Suprapubic skin (tissue), 4 donors: ENCODE measurements at regions not wholly inside any gene's neighbourhood (a gene's known extent, or its start where the extent isn't known, plus 50 kb on each side); places are given as distances from the start of the nearest gene placed in this dataset.

ENCODE experiments used
- DNase-seq, 2 donors: peaks; one replicate each; pipeline ENCODE4 v3.0.0-alpha.2; 2019; ENCODE audit warnings: low spot score in 2 of 2
- H3K27ac ChIP-seq: fragments of 200-600 bp; sonication (generic); one replicate; pipeline ENCODE4 v1.5.1; 2019
- H3K27me3 ChIP-seq: fragments of 200-600 bp; sonication (generic); one replicate; pipeline ENCODE4 v1.5.1; 2019
- H3K36me3 ChIP-seq: fragments of 200-600 bp; sonication (generic); one replicate; pipeline ENCODE4 v1.5.1; 2019
- H3K4me1 ChIP-seq: fragments of 200-600 bp; sonication (generic); one replicate; pipeline ENCODE4 v1.5.1; 2019
- H3K4me3 ChIP-seq: fragments of 200-600 bp; sonication (generic); one replicate; pipeline ENCODE4 v1.5.1; 2019; ENCODE audit warnings: mild to moderate bottlenecking
- H3K9me3 ChIP-seq: fragments of 200-600 bp; sonication (generic); one replicate; pipeline ENCODE4 v1.5.1; 2019
- EP300 ChIP-seq: sonication (generic); formaldehyde crosslinking; IDR thresholded peaks from one replicate; pipeline ENCODE4 v1.6.1; 2017; ENCODE audit warnings: antibody characterized with exemption
- POLR2A ChIP-seq, 2 donors: fragments of 450-650 bp; IDR thresholded peaks; one replicate each; pipeline ENCODE4 v1.6.1; 2017; ENCODE audit warnings: antibody characterized with exemption in 2 of 2, mild to moderate bottlenecking in 2 of 2, moderate library complexity in 2 of 2
- POLR2AphosphoS5 ChIP-seq, 3 donors: sonication (generic); formaldehyde crosslinking; IDR thresholded peaks; one replicate each; pipeline ENCODE4 v1.6.1; 2017; ENCODE audit warnings: antibody characterized with exemption in 3 of 3
- WGBS: methylation state at CpG from one replicate; pipeline ENCODE4 v1.1.5; 2018; 5-methylcytosine and 5-hydroxymethylcytosine counted together
- TF ChIP-seq, protein P1 (sequence below), 2 donors: fragments of 200-600 bp in 1 of 2; fragments of 450-650 bp in 1 of 2; sonication (generic) in 1 of 2; IDR thresholded peaks; one replicate each; pipeline ENCODE4 v1.5.1; 2016 to 2019; ENCODE audit warnings: antibody characterized with exemption in 2 of 2, mild to moderate bottlenecking in 1 of 2, moderate library complexity in 1 of 2

DNA sequence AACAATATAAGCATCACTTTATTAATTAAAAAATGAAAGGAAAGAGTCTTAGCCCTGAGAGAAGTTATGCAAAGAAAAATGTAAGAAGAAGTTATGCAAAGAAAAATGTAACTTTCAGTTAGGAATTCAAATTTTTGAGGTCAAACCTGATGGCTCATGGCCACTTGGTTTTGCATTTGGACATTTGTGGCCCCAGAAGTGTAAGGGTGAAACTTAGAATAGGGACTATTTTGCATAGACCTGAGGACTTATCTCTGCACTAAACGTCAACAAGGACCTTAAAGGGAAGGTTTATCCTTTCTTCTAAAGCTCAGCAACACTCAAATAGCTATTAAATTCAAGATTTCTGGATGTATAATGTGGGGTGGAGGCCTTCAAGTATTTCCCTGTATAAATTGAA lies 724.5 kb upstream of the POT1 start:
- Histone ChIP-seq H3K4me3 (no peak overlapping the region), H3K27me3 (no peaks in the 10 kb centered on the region), H3K36me3 (no peaks in the 10 kb centered on the region), H3K4me1 (no peaks in the 10 kb centered on the region), H3K27ac (no peak overlapping the region), H3K9me3 (peaks cover 2% of the 10 kb centered on the region)
- TF ChIP-seq POLR2A (IDR thresholded peaks at IDR 0.05) (no peak), EP300 (no peak), POLR2AphosphoS5 (IDR thresholded peaks at IDR 0.05) (no peak)
- TF ChIP-seq, protein P1, sequence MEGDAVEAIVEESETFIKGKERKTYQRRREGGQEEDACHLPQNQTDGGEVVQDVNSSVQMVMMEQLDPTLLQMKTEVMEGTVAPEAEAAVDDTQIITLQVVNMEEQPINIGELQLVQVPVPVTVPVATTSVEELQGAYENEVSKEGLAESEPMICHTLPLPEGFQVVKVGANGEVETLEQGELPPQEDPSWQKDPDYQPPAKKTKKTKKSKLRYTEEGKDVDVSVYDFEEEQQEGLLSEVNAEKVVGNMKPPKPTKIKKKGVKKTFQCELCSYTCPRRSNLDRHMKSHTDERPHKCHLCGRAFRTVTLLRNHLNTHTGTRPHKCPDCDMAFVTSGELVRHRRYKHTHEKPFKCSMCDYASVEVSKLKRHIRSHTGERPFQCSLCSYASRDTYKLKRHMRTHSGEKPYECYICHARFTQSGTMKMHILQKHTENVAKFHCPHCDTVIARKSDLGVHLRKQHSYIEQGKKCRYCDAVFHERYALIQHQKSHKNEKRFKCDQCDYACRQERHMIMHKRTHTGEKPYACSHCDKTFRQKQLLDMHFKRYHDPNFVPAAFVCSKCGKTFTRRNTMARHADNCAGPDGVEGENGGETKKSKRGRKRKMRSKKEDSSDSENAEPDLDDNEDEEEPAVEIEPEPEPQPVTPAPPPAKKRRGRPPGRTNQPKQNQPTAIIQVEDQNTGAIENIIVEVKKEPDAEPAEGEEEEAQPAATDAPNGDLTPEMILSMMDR (IDR thresholded peaks at IDR 0.05), result no peak
- DNase-seq, result no peak
- 83% methylated on average over 1 of the region's 1 CpG for WGBS

DNA sequence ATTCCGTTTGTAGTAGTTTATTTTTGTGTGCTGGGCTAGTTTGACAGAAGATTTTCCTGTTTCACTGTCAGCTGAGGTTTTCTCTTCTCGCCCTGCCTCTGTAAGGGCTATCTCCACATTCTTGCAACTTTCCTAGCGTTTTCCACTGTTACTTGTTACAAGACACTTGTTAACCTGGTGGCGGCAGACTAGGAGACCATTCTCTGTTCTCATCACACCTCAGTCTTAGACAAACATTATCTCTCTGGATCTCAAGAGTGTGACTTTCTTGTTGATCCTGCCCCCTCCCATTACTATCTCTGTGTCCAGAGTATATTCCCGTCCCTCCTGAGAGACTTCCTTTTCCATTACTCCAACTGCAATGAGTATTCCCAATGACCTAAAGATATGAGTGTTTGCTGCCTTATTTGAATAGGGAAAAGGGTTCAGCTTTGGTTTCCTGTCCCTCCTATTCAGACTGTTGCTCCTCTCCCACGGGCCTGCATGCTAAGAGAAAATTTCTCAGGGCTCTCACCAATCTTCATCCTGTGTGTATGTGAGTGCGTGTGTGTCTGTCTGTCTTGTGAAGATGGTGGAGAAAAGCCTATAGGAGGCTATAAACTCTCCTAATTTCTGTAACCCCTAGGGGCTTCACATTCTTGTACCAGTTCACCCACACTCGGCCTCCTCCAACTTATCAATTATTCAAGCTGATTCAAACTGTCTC lies 722.4 kb upstream of the POT1 start:
- Histone ChIP-seq H3K9me3 (peaks cover 4% of the 10 kb centered on the region), H3K4me1 (no peaks in the 10 kb centered on the region), H3K27ac (no peak overlapping the region), H3K27me3 (no peaks in the 10 kb centered on the region), H3K4me3 (no peak overlapping the region), H3K36me3 (no peaks in the 10 kb centered on the region)
- no peak for DNase-seq
- WGBS, result 73% methylated on average over 8 of the region's 8 CpGs
- TF ChIP-seq POLR2AphosphoS5 (IDR thresholded peaks at IDR 0.05) (no peak), POLR2A (IDR thresholded peaks at IDR 0.05) (no peak), EP300 (no peak)
- TF ChIP-seq, protein P1 (IDR thresholded peaks at IDR 0.05), result no peak

DNA sequence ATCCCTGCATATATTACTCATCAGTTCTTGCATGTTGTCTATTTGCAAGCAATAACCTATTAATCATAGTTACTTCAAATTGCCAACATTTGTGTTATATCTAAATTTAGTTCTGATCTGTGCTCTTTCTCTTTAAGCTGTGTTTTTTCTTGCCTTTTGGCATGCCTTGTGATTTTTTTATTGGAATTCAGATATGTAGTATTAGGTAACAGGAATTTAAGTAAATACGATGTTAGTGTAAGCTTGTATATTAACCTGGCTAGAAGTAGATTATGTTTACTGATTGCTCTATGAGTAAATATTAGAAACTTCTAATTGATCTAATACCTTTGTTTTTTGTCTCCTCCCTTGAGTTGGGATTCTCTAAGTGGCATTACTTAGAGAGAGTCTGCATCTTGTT lies 718.9 kb upstream of the POT1 start:
- H3K36me3 ChIP-seq, result no peaks in the 10 kb centered on the region
- H3K4me1 ChIP-seq, result no peaks in the 10 kb centered on the region
- H3K27ac ChIP-seq, result no peak overlapping the region
- 64% methylated on average over 1 of the region's 1 CpG for WGBS
- peaks cover 4% of the 10 kb centered on the region for H3K9me3 ChIP-seq
- no peaks in the 10 kb centered on the region for H3K27me3 ChIP-seq
- DNase-seq, result no peak
- no peak overlapping the region for H3K4me3 ChIP-seq
- TF ChIP-seq POLR2A (IDR thresholded peaks at IDR 0.05) (no peak), EP300 (no peak)

DNA sequence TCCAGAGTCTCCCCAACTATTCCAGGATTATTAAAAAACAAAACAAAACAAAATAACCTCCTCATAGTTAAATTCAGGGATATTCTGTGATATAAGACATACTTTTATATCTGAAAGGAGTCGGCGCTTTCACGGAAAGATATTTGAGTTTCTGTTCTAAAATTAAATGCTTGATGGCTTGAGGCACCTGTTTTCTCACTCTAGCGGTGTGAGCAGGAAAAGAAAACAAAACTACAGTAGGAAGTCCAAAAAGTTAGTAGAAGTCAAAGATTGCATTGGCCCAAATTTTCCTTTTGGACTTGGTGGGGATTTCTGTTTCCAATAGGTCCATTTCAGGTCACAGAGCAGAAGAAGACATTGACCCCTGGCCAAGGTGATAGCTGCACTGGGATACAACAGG lies 716.1 kb upstream of the POT1 start:
- DNase-seq, result no peak
- H3K27me3 ChIP-seq, result no peaks in the 10 kb centered on the region
- peaks cover 4% of the 10 kb centered on the region for H3K9me3 ChIP-seq
- H3K36me3 ChIP-seq, result no peaks in the 10 kb centered on the region
- H3K4me1 ChIP-seq, result no peaks in the 10 kb centered on the region
- WGBS, result 79% methylated on average over 4 of the region's 4 CpGs
- no peak for TF ChIP-seq POLR2A (IDR thresholded peaks at IDR 0.05)
- TF ChIP-seq POLR2AphosphoS5 (IDR thresholded peaks at IDR 0.05), result no peak
- no peak for TF ChIP-seq EP300
- TF ChIP-seq, protein P1 (IDR thresholded peaks at IDR 0.05), result no peak
- H3K4me3 ChIP-seq, result no peak overlapping the region
- no peak overlapping the region for H3K27ac ChIP-seq

DNA sequence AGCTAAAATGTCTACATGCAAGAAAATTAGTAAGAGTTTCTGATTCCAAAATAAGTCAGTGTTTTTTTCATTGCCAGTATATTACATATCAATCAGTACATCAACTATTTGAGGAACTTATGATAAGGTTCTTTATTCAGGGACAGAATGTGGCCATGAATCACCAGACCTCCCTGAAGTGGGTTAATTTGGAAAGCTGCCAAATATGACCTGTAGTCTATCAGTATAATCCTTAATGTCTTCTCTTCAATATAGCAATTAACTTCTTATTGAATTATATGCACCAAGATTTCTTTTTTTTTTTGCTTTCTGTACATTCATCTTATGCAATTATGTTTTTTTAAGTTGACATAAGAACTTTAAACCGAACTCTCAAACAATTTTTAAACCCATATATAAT lies 714.5 kb upstream of the POT1 start:
- Histone ChIP-seq H3K9me3 (peaks cover 2% of the 10 kb centered on the region), H3K27ac (no peak overlapping the region), H3K27me3 (no peaks in the 10 kb centered on the region), H3K4me3 (no peak overlapping the region), H3K4me1 (no peaks in the 10 kb centered on the region), H3K36me3 (no peaks in the 10 kb centered on the region)
- WGBS, result 89% methylated on average over 1 of the region's 1 CpG
- no peak for DNase-seq
- TF ChIP-seq POLR2A (IDR thresholded peaks at IDR 0.05) (no peak), POLR2AphosphoS5 (IDR thresholded peaks at IDR 0.05) (no peak), EP300 (no peak)
- TF ChIP-seq, protein P1 (IDR thresholded peaks at IDR 0.05), result no peak

DNA sequence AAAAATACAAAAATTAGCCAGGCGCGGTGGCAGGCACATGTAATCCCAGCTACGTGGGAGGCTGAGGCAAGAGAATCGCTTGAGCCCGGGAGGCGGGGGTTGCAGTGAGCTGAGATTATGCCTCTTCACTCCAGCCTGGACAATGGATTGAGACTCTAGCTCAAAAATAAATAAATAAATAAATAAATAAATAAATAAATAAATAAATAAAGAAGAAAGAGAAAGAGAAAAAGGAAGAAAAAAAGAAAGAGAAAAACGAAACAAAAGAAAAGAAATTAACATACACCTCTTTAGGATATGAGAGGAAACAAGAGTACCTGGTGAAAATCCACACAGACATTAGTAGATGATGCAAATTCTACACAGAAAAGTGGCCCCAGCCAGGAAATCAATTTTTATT lies 713.7 kb upstream of the POT1 start:
- WGBS, result 95% methylated on average over 7 of the region's 7 CpGs
- H3K4me3 ChIP-seq, result no peak overlapping the region
- H3K36me3 ChIP-seq, result no peaks in the 10 kb centered on the region
- no peaks in the 10 kb centered on the region for H3K9me3 ChIP-seq
- no peak overlapping the region for H3K27ac ChIP-seq
- no peak for TF ChIP-seq EP300
- H3K27me3 ChIP-seq, result no peaks in the 10 kb centered on the region
- H3K4me1 ChIP-seq, result no peaks in the 10 kb centered on the region
- no peak for DNase-seq
